Keratinocyte (primary cell): ENCODE measurements at regions not wholly inside any gene's neighbourhood (a gene's known extent, or its start where the extent isn't known, plus 50 kb on each side); places are given as distances from the start of the nearest gene placed in this dataset.

ENCODE experiments used
- DNase-seq: peaks from one replicate; pipeline ENCODE4 v3.0.0-alpha.2; 2011; ENCODE audit warnings: low read depth, missing footprints, low spot score
- FAIRE-seq: peaks from 2 replicates; lab custom pipeline; 2011; peaks lifted over from hg19 to GRCh38; lab: Jason Lieb, UNC
- H2AFZ ChIP-seq: 2 replicates; pipeline ENCODE4 v1.6.0; 2012; ENCODE audit warnings: low read length, control low read depth, inconsistent platforms; ENCODE audit not compliant: control insufficient read depth
- H3K27ac ChIP-seq: 2 replicates; pipeline ENCODE4 v1.5.1; 2011; ENCODE audit warnings: low read length; ENCODE audit not compliant: control insufficient read depth, insufficient read depth
- H3K27me3 ChIP-seq: 3 replicates; pipeline ENCODE4 v1.6.0; 2011; ENCODE audit warnings: low read length; ENCODE audit not compliant: control insufficient read depth, insufficient read depth; ENCODE audit errors: extremely low read depth
- H3K36me3 ChIP-seq, 2 experiments: 2 replicates in 1 of 2; 3 replicates in 1 of 2; pipeline ENCODE4 v1.5.1; 2011; ENCODE audit warnings: low read length in 2 of 2, mild to moderate bottlenecking in 1 of 2; ENCODE audit not compliant: control insufficient read depth in 2 of 2, insufficient read depth in 2 of 2; ENCODE audit errors: extremely low read depth in 1 of 2
- H3K4me1 ChIP-seq: 3 replicates; pipeline ENCODE4 v1.5.1; 2011; ENCODE audit warnings: low read length; ENCODE audit not compliant: control insufficient read depth, insufficient read depth; ENCODE audit errors: extremely low read depth
- H3K4me2 ChIP-seq: 3 replicates; pipeline ENCODE4 v1.6.0; 2011; ENCODE audit warnings: low read depth, low read length; ENCODE audit not compliant: control insufficient read depth, insufficient read depth; ENCODE audit errors: extremely low read depth
- H3K4me3 ChIP-seq, 3 experiments: fragments of 200-600 bp in 1 of 3; sonication (generic) in 1 of 3; 2 replicates in 2 of 3; 3 replicates in 1 of 3; pipeline ENCODE4 v1.5.1; 2011 to 2016; ENCODE audit warnings: low read length in 3 of 3, mild to moderate bottlenecking in 3 of 3, control low read depth in 2 of 3, inconsistent platforms in 1 of 3, low read depth in 1 of 3, mixed read lengths in 1 of 3, mixed run types in 1 of 3, moderate library complexity in 1 of 3; ENCODE audit not compliant: control insufficient read depth in 2 of 3, insufficient read depth in 2 of 3; ENCODE audit errors: extremely low read depth in 1 of 3
- H3K79me2 ChIP-seq: 2 replicates; pipeline ENCODE4 v1.6.0; 2012; ENCODE audit warnings: low read length; ENCODE audit not compliant: control insufficient read depth, insufficient read depth
- H3K9ac ChIP-seq: 3 replicates; pipeline ENCODE4 v1.6.0; 2011; ENCODE audit warnings: low read length; ENCODE audit not compliant: control insufficient read depth, insufficient read depth; ENCODE audit errors: extremely low read depth
- H3K9me1 ChIP-seq: 3 replicates; pipeline ENCODE4 v1.6.0; 2011; ENCODE audit warnings: low read length; ENCODE audit not compliant: control insufficient read depth, insufficient read depth; ENCODE audit errors: extremely low read depth
- H3K9me3 ChIP-seq: 2 replicates; pipeline ENCODE4 v1.5.1; 2012; ENCODE audit warnings: low read depth, low read length; ENCODE audit not compliant: control insufficient read depth
- H4K20me1 ChIP-seq: 3 replicates; pipeline ENCODE4 v1.6.0; 2011; ENCODE audit warnings: low read length; ENCODE audit not compliant: control insufficient read depth, insufficient read depth; ENCODE audit errors: extremely low read depth
- CTCF ChIP-seq, 3 experiments: IDR thresholded peaks in 1 of 3; conservative IDR thresholded peaks in 1 of 3; optimal IDR thresholded peaks in 1 of 3; 2 replicates in 2 of 3; 3 replicates in 1 of 3; pipeline versions ENCODE3 to v1.5.1; 2011; ENCODE audit warnings: low read length in 3 of 3, mild to moderate bottlenecking in 3 of 3, moderate library complexity in 2 of 3, control low read depth in 1 of 3, inconsistent platforms in 1 of 3; ENCODE audit not compliant: insufficient read depth in 2 of 3; ENCODE audit errors: extremely low read depth in 1 of 3
- EZH2 ChIP-seq: IDR thresholded peaks from one replicate; pipeline ENCODE4 v1.6.1; 2012; ENCODE audit warnings: inconsistent platforms, mild to moderate bottlenecking, low read length, moderate library complexity
- dilution Hi-C: fragments of 300-500 bp; cut with MboI; formaldehyde crosslinking; loops from one replicate; pipeline ENCODE4 v1.7.0; 2020; ENCODE audit warnings: low sequenced_read_pairs; ENCODE audit not compliant: extremely low pct_ligation_motif_present

- FAIRE-seq (no peak), DNase-seq (no peak)
- Histone ChIP-seq H3K4me1 (peaks cover 29% of the 10 kb centered on the region), H3K4me3 (no peak overlapping the region), H3K36me3 (no peaks in the 10 kb centered on the region), H2AFZ (no peak overlapping the region), H3K27me3 (no peaks in the 10 kb centered on the region), H3K9ac (no peak overlapping the region), H4K20me1 (no peaks in the 10 kb centered on the region), H3K9me1 (no peaks in the 10 kb centered on the region), H3K4me2 (no peak overlapping the region), H3K79me2 (no peaks in the 10 kb centered on the region), H3K27ac (no peak overlapping the region), H3K9me3 (no peaks in the 10 kb centered on the region)
- dilution Hi-C loops, result no loop called here
- TF ChIP-seq CTCF (optimal IDR thresholded peaks at IDR 0.05 in 1 of 3, IDR thresholded peaks at IDR 0.05 in 1 of 3, conservative IDR thresholded peaks at IDR 0.05 in 1 of 3; ENCODE audit: extremely low read depth in 1 of 3, insufficient read depth in 2 of 3, low read length in 3 of 3), result no peak
- no peak for TF ChIP-seq EZH2
Measured at GRCh38 chr6:25004357-25004756, 68.6 kb upstream of the RIPOR2 start.

- dilution Hi-C loops, result no loop called here
- TF ChIP-seq EZH2 (no peak), CTCF (optimal IDR thresholded peaks at IDR 0.05 in 1 of 3, IDR thresholded peaks at IDR 0.05 in 1 of 3, conservative IDR thresholded peaks at IDR 0.05 in 1 of 3; ENCODE audit: extremely low read depth in 1 of 3, insufficient read depth in 2 of 3, low read length in 3 of 3) (no peak)
- Histone ChIP-seq H3K79me2 (no peaks in the 10 kb centered on the region), H3K9ac (no peak overlapping the region), H2AFZ (no peak overlapping the region), H3K4me3 (no peak overlapping the region), H3K4me1 (peaks cover 29% of the 10 kb centered on the region), H3K4me2 (no peak overlapping the region), H3K9me3 (no peaks in the 10 kb centered on the region), H3K36me3 (no peaks in the 10 kb centered on the region), H3K27ac (no peak overlapping the region), H3K27me3 (no peaks in the 10 kb centered on the region), H4K20me1 (no peaks in the 10 kb centered on the region), H3K9me1 (no peaks in the 10 kb centered on the region)
- FAIRE-seq (no peak), DNase-seq (no peak)
Measured at GRCh38 chr6:25005010-25005409, 69.2 kb upstream of the RIPOR2 start.
